Astrocyte of the hippocampus (primary cell): ENCODE measurements at regions not wholly inside any gene's neighbourhood (a gene's known extent, or its start where the extent isn't known, plus 50 kb on each side); places are given as distances from the start of the nearest gene placed in this dataset.

Experiments used
- DNase-seq: peaks from one replicate; pipeline ENCODE4 v3.0.0; 2011; ENCODE audit warnings: low read depth, low spot score

DNA sequence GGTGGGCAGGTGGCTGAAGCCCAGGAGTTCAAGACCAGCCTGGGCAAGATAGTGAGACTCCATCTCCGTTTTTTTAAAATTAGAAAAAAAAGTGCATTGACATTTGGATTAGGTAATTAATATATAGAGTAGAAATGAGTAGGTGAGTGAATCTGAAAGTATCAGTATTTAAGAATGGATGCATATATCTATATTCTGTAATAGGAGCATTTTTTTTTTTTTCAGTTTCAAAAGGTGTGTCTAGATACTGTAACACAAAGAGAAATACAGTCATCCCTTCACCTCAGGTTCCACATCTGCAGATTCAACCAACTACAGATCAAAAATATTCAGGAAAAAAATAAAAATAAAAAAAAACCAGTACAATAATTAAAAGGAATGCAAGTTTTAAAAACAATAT, 50.8 kb downstream of the RBM27 start:
- no peak for DNase-seq

DNA sequence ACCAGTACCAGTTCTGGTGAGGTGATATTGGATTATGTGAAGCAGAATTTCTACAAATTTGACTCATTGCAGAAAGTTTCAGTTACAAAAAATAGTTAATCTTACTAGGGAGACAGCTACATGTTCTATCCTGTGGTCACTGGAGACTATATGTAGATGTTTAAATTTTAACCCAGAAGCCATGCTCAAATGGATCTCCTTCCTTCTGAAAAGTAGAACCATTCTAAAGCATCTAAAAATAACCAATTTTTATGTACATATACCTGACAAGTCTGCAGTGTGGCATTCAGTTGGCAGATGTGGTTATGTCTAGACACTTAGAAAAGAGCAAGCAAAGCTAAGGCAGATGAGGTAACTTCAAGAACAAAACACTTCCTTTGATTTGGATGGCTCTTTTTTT, 65.5 kb upstream of the POU4F3 start:
- no peak for DNase-seq

DNA sequence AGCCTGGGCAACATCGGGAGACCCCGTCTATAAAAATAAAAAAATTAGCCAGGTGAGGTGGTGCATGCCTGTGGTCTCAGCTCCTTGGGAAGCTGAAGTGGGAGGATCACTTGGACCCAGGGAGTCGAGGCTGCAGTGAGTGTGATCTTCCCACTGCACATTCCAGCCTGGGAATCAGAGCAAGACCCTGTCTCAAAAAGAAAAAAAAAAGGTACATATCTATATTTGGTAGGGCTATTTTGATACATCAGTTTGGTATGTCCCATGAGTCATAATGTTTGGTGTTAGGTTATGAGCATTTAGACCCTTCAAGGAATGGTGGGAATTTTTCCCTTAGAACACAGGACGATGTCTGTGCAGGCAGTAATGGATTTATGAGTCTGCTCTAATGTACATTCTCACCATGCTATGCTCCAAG, 55.3 kb upstream of the POU4F3 start:
- DNase-seq: peak; percentile 91

DNA sequence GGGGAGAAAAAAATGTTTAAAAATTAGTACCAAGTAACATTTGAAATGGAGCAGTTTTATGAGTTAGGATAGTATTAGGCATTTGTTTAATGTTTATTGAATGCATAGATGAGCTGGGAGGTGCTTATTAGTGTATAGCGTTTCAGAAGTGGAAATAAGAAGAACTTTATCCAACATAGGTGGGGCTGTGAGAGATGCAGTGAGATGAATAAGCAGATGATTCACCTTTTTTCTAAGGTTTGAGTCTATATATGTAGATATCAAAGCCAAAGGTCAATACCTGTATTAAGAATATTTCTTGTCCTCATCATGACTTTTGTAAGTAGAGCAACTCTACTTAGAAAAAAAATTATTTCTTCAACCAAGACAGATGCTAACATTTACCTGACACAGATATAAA, 54.6 kb upstream of the POU4F3 start:
- DNase-seq: no peak
